Gastrocnemius medialis (tissue), 4 donors: ENCODE measurements at regions not wholly inside any gene's neighbourhood (a gene's known extent, or its start where the extent isn't known, plus 50 kb on each side); places are given as distances from the start of the nearest gene placed in this dataset.

Experiments
- ATAC-seq, 2 donors: fragments of 150-250 bp; one replicate each; pipeline ENCODE4 v1.9.1; 2016
- DNase-seq, 2 donors: peaks; one replicate each; pipeline ENCODE4 v3.0.0-alpha.2; 2019
- H3K27ac ChIP-seq, 4 donors: fragments of 200-600 bp; sonication (generic); 1 replicate in 1 of 4; 2 replicates in 3 of 4; pipeline ENCODE4 v1.5.1; 2016 to 2018; ENCODE audit warnings: mild to moderate bottlenecking in 2 of 4, moderate library complexity in 1 of 4
- H3K27me3 ChIP-seq, 3 donors: fragments of 200-600 bp; sonication (generic) in 2 of 3; 1 replicate in 1 of 3; 2 replicates in 2 of 3; pipeline versions ENCODE4 v1.5.1 to v1.6.0; 2016 to 2019; ENCODE audit warnings: mild to moderate bottlenecking in 1 of 3, moderate library complexity in 1 of 3
- H3K36me3 ChIP-seq, 2 donors: fragments of 200-600 bp; sonication (generic) in 1 of 2; one replicate each; pipeline ENCODE4 v1.5.1; 2017 to 2018
- H3K4me1 ChIP-seq, 2 donors: fragments of 200-600 bp; sonication (generic) in 1 of 2; one replicate each; pipeline ENCODE4 v1.5.1; 2016 to 2017; ENCODE audit warnings: mild to moderate bottlenecking in 2 of 2
- H3K4me3 ChIP-seq, 4 donors: fragments of 200-600 bp; sonication (generic) in 3 of 4; 1 replicate in 1 of 4; 2 replicates in 3 of 4; pipeline ENCODE4 v1.5.1; 2016 to 2019; ENCODE audit warnings: mild to moderate bottlenecking in 2 of 4
- H3K9me3 ChIP-seq, 3 donors: fragments of 200-600 bp; sonication (generic) in 2 of 3; 1 replicate in 1 of 3; 2 replicates in 2 of 3; pipeline ENCODE4 v1.5.1; 2016 to 2019
- POLR2A ChIP-seq, 2 donors: fragments of 450-650 bp; IDR thresholded peaks; one replicate each; pipeline ENCODE4 v1.6.1; 2017; ENCODE audit warnings: antibody characterized with exemption in 2 of 2, mild to moderate bottlenecking in 2 of 2, moderate library complexity in 2 of 2
- in situ Hi-C, 4 donors: fragments of 200-750 bp; cut with MboI; loops; one replicate each; pipeline versions ENCODE4 v1.15.0 to v1.8.0; 2017; ENCODE audit warnings: low sequenced_read_pairs in 4 of 4
- intact Hi-C: fragments of 100-400 bp; cut with DNase I; formaldehyde crosslinking; loops from one replicate; pipeline ENCODE4 v1.15.1; 2023; ENCODE audit warnings: low total_unique reads
- TF ChIP-seq, protein P1 (sequence below), 5 experiments: fragments of 450-650 bp in 3 of 5; fragments of 200-600 bp in 2 of 5; sonication (generic) in 2 of 5; IDR thresholded peaks in 4 of 5; conservative IDR thresholded peaks in 1 of 5; 1 replicate in 4 of 5; 2 replicates in 1 of 5; pipeline ENCODE4 v1.5.1; 2016 to 2019; ENCODE audit warnings: antibody characterized with exemption in 5 of 5, mild to moderate bottlenecking in 3 of 5, moderate library complexity in 3 of 5

DNA sequence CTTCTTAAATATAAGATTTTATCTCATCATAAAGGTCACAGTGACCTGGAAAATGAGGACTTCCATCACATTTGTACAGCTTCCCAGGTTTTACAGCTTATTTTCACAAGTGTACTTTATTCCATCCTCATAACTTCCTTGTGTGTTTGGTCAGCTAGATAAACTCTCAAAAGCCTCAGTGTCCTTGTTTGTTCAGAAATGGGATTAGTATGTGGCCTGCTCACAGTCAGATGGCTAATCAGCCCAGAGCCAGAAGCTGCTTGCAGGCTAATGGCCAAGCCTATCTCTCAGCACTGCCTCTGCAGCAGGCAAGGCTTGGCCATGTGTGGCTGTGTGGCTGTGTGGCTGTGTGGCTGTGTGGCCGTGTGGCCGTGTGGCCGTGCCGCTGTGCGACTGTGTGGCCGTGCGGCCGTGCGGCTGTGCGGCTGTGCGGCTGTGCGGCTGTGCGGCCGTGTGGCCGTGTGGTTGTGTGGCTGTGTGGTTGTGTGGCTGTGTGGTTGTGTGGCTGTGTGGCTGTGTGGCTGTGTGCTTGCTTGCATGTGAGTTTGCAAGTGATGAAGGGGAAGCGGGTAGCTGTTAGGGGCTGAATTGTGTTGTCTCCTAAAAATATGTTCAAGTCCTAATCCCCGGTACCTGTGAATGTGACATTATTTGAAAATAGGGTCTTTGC lies 233.0 kb upstream of the TNP1 start:
- H3K4me3 ChIP-seq, result no peak overlapping the region
- H3K9me3 ChIP-seq, result no peaks in the 10 kb centered on the region
- no peak for DNase-seq
- H3K27me3 ChIP-seq, result no peaks in the 10 kb centered on the region
- H3K4me1 ChIP-seq, result peaks cover 0 to 9% of the 10 kb centered on the region in 2 donors
- in situ Hi-C loops, result no loop called here
- H3K36me3 ChIP-seq, result no peaks in the 10 kb centered on the region
- H3K27ac ChIP-seq, result no peak overlapping the region
- ATAC-seq, result no peak
- TF ChIP-seq, protein P1, sequence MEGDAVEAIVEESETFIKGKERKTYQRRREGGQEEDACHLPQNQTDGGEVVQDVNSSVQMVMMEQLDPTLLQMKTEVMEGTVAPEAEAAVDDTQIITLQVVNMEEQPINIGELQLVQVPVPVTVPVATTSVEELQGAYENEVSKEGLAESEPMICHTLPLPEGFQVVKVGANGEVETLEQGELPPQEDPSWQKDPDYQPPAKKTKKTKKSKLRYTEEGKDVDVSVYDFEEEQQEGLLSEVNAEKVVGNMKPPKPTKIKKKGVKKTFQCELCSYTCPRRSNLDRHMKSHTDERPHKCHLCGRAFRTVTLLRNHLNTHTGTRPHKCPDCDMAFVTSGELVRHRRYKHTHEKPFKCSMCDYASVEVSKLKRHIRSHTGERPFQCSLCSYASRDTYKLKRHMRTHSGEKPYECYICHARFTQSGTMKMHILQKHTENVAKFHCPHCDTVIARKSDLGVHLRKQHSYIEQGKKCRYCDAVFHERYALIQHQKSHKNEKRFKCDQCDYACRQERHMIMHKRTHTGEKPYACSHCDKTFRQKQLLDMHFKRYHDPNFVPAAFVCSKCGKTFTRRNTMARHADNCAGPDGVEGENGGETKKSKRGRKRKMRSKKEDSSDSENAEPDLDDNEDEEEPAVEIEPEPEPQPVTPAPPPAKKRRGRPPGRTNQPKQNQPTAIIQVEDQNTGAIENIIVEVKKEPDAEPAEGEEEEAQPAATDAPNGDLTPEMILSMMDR (IDR thresholded peaks at IDR 0.05 in 4 of 5, conservative IDR thresholded peaks at IDR 0.05 in 1 of 5), result no peak
- TF ChIP-seq POLR2A (IDR thresholded peaks at IDR 0.05), result no peak
- intact Hi-C loops, result loop anchor here (5.0 kb wide), 1 partner anchor 529 kb away; no protein-coding TSS in a partner anchor

DNA sequence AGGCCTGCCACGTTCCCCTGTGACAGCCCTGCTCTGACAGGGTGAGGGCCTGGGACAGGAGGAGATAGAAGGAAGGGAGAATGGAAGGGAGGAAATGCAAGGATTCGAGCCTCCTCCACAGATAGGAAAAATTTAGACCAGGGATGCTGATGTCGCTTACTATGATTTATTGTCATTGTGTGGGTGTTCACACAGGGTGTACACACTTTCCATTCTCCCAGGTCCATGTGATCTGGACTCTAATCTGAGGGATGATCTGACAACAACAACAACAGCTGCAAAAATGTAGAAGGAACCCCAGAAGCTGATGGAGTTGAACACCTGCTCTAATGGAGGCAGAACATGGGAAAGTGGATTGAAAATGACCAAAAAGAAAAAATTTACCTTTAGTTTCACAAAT lies 231.7 kb upstream of the TNP1 start:
- intact Hi-C loops, result loop anchor here (5.0 kb wide), 1 partner anchor 531 kb away; no protein-coding TSS in a partner anchor
- Histone ChIP-seq H3K36me3 (no peaks in the 10 kb centered on the region), H3K9me3 (no peaks in the 10 kb centered on the region), H3K27me3 (no peaks in the 10 kb centered on the region), H3K4me3 (no peak overlapping the region), H3K4me1 (peaks cover 0 to 9% of the 10 kb centered on the region in 2 donors), H3K27ac (no peak overlapping the region)
- ATAC-seq (no peak), DNase-seq (no peak)
- in situ Hi-C loops, result no loop called here
- TF ChIP-seq, protein P1 (IDR thresholded peaks at IDR 0.05 in 4 of 5, conservative IDR thresholded peaks at IDR 0.05 in 1 of 5), result no peak
- no peak for TF ChIP-seq POLR2A (IDR thresholded peaks at IDR 0.05)

DNA sequence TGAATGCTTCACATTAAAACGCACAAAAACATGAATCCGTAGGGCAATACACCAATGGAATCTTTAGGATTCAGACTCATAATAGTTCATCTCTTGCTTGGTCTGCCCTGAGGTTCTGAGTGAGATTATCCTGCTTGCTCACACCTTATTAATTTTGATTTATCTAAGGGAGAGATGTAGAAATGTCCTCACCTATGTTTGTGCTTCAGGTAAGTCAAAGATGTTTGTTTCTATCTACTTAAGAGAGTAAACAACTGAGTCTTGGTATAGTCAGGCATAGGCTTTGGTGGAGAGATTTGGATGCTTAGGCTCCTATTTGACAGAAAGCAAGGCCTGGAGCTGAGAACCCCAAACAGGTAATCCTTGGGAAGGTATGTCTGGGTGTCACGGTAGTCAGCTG lies 231.0 kb upstream of the TNP1 start:
- H3K27ac ChIP-seq, result no peak overlapping the region
- no peaks in the 10 kb centered on the region for H3K36me3 ChIP-seq
- peaks cover 0 to 13% of the 10 kb centered on the region in 2 donors for H3K4me1 ChIP-seq
- no peaks in the 10 kb centered on the region for H3K27me3 ChIP-seq
- TF ChIP-seq, protein P1 (IDR thresholded peaks at IDR 0.05 in 4 of 5, conservative IDR thresholded peaks at IDR 0.05 in 1 of 5), result no peak
- TF ChIP-seq POLR2A (IDR thresholded peaks at IDR 0.05), result no peak
- DNase-seq (no peak), ATAC-seq (no peak)
- in situ Hi-C loops (no loop called here), intact Hi-C loops (loop anchor here (5.0 kb wide), 1 partner anchor 531 kb away; no protein-coding TSS in a partner anchor)
- H3K9me3 ChIP-seq, result no peaks in the 10 kb centered on the region
- no peak overlapping the region for H3K4me3 ChIP-seq

DNA sequence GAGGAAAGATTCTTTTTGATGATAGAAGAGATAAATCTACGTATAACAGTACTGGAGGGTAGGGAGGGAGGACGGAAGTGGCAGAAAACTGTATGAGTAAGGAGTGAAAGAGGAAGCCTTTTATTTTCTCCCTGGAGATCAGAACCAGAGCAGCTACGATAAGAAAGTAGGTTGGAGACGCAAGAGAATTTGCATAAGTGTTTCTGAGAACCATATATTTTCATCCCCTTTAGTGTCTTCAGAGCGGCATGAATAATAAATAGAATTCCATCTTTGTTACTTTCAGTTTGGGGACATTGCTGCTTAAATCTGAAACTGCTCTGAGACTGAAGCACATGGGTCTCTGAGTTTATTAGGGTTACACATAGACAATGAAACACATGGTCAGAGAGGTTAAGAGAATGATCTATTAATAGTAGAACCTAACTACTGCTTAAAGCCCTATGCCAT lies 230.2 kb upstream of the TNP1 start:
- Histone ChIP-seq H3K9me3 (no peaks in the 10 kb centered on the region), H3K4me1 (peaks cover 0 to 15% of the 10 kb centered on the region in 2 donors), H3K27me3 (no peaks in the 10 kb centered on the region), H3K4me3 (peak overlapping the region in 1 of 4 donors; percentile 1), H3K27ac (no peak overlapping the region), H3K36me3 (no peaks in the 10 kb centered on the region)
- ATAC-seq (no peak), DNase-seq (no peak)
- in situ Hi-C loops (no loop called here), intact Hi-C loops (loop anchor here (5.0 kb wide), 1 partner anchor 532 kb away; no protein-coding TSS in a partner anchor)
- TF ChIP-seq, protein P1 (IDR thresholded peaks at IDR 0.05 in 4 of 5, conservative IDR thresholded peaks at IDR 0.05 in 1 of 5), result no peak
- TF ChIP-seq POLR2A (IDR thresholded peaks at IDR 0.05), result no peak
